Testis (tissue), 2 donors: ENCODE measurements at regions not wholly inside any gene's neighbourhood (a gene's known extent, or its start where the extent isn't known, plus 50 kb on each side); places are given as distances from the start of the nearest gene placed in this dataset.

ENCODE experiments used
- POLR2A ChIP-seq: fragments of 450-650 bp; IDR thresholded peaks from one replicate; pipeline ENCODE4 v1.6.1; 2017; ENCODE audit warnings: antibody characterized with exemption, mild to moderate bottlenecking, moderate library complexity
- TF ChIP-seq, protein P1 (sequence below), 3 experiments: fragments of 450-650 bp in 2 of 3; fragments of 200-600 bp in 1 of 3; sonication (generic) in 1 of 3; IDR thresholded peaks; one replicate each; pipeline ENCODE4 v1.5.1; 2016 to 2019; ENCODE audit warnings: antibody characterized with exemption in 3 of 3, mild to moderate bottlenecking in 2 of 3, moderate library complexity in 1 of 3

DNA sequence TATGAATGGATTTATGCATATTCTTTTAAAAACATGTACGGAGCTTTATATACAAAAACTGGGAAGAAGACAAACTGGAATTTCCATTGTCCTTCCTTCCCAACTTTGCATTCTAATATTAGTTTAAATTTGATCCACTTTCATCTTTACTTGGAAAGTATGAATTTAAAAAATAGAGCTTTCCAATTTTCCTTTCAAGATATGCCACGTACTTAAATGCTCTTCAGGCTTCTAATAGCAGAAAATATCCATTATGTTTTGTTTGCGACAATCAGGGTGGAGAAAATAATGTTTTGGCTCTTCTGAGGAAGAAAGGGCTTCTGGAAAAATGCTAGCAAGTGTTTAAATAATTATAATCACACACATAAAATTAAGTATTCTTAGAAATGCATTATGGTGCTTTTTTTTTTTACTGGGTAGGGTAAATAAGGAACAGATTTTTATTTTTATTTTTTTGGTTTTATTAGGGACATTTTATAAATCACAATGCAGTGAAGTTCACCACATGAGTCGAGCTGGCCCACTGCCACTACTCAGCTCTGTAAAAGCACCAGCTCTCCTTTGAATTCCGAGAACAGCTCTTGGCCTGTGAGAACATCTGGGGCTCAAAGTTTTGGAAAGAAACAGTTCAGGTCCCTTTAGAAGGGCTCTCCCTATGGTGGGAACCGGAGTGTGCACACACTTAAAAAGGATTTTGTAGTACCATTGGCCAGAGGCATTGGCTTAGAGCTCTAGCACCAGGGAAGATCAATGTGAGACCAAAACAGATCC, 287.4 kb upstream of the LYPLAL1 start:
- TF ChIP-seq, protein P1, sequence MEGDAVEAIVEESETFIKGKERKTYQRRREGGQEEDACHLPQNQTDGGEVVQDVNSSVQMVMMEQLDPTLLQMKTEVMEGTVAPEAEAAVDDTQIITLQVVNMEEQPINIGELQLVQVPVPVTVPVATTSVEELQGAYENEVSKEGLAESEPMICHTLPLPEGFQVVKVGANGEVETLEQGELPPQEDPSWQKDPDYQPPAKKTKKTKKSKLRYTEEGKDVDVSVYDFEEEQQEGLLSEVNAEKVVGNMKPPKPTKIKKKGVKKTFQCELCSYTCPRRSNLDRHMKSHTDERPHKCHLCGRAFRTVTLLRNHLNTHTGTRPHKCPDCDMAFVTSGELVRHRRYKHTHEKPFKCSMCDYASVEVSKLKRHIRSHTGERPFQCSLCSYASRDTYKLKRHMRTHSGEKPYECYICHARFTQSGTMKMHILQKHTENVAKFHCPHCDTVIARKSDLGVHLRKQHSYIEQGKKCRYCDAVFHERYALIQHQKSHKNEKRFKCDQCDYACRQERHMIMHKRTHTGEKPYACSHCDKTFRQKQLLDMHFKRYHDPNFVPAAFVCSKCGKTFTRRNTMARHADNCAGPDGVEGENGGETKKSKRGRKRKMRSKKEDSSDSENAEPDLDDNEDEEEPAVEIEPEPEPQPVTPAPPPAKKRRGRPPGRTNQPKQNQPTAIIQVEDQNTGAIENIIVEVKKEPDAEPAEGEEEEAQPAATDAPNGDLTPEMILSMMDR (IDR thresholded peaks at IDR 0.05), result no peak
- no peak for TF ChIP-seq POLR2A
